T-helper 2 cell treated with Interferon-gamma antibody and Interleukin-4, amounts not matched to agents 5 μg/mL and 100 μg/mL, for 36 hours (primary cell): ENCODE measurements at regions not wholly inside any gene's neighbourhood (a gene's known extent, or its start where the extent isn't known, plus 50 kb on each side); places are given as distances from the start of the nearest gene placed in this dataset.

ENCODE experiments used
- DNase-seq: peaks from one replicate; pipeline ENCODE4 v3.0.0; 2021; ENCODE audit warnings: low spot score
- H3K27ac Mint-ChIP-seq: one replicate; pipeline ENCODE4 v1.8.0; 2021; ENCODE audit warnings: mild to moderate bottlenecking, mixed read lengths
- H3K27me3 Mint-ChIP-seq: one replicate; pipeline ENCODE4 v1.8.0; 2021; ENCODE audit warnings: low read depth, mixed read lengths
- H3K36me3 Mint-ChIP-seq: one replicate; pipeline ENCODE4 v1.8.0; 2021; ENCODE audit warnings: low read depth, mixed read lengths
- H3K4me1 Mint-ChIP-seq: one replicate; pipeline ENCODE4 v1.8.0; 2021; ENCODE audit warnings: low read depth, mixed read lengths
- H3K4me3 Mint-ChIP-seq: one replicate; pipeline ENCODE4 v1.8.0; 2022; ENCODE audit warnings: mild to moderate bottlenecking, moderate library complexity, mixed read lengths
- H3K9me3 Mint-ChIP-seq: one replicate; pipeline ENCODE4 v1.8.0; 2021; ENCODE audit warnings: mixed read lengths

DNA sequence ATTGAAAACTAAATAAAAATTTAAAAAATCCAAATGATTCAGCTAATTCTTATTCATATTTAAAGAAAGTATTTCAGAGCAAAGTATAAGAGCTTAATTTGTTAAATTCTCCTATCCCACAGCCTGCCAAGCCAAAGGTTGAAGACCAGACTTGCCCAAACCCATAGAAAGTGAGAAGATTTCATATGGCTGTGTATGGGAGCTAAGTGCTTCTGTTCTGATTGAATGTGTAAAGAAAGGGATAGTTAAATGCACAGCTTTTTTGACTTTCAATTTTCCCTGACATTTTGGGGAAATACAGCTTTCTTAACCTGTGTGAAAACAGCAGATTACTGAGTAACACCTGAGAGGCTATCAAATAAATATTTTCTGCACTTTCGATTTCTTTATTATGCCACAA is 125.0 kb upstream of the MTAP start:
- Mint-ChIP-seq H3K4me1 (no peaks in the 10 kb centered on the region), H3K27ac (no peak overlapping the region), H3K9me3 (no peaks in the 10 kb centered on the region), H3K27me3 (peaks cover 3% of the 10 kb centered on the region), H3K4me3 (no peak overlapping the region), H3K36me3 (no peaks in the 10 kb centered on the region)
- DNase-seq = no peak

- H3K27ac Mint-ChIP-seq = no peak overlapping the region
- H3K4me3 Mint-ChIP-seq = no peak overlapping the region
- H3K27me3 Mint-ChIP-seq = peaks cover 3% of the 10 kb centered on the region
- H3K4me1 Mint-ChIP-seq = no peaks in the 10 kb centered on the region
- H3K36me3 Mint-ChIP-seq = no peaks in the 10 kb centered on the region
- no peaks in the 10 kb centered on the region for H3K9me3 Mint-ChIP-seq
- no peak for DNase-seq
Observed at GRCh38 chr9:21677834-21678233, 124.6 kb upstream of the MTAP start.

DNA sequence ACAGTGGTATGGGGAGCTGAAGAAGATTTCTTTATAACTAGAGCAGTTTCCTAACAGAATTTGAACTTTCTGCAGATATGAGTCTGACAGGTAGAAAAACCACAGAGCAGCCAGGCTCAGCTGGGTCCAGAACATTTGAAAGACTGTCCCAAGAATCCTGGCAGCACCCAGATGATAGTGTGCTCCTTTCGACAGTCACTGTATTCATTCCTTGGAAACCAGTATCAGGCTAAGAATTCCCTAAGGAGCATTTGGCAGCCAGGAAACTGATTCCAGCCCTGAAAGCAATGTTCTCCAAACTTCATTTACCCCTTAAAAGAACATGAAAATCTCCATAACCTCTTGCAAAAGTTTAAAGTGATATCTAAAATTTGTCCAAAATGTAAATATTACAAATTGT is 123.0 kb upstream of the MTAP start:
- peaks cover 3% of the 10 kb centered on the region for H3K27me3 Mint-ChIP-seq
- H3K9me3 Mint-ChIP-seq = no peaks in the 10 kb centered on the region
- no peak for DNase-seq
- no peaks in the 10 kb centered on the region for H3K36me3 Mint-ChIP-seq
- no peak overlapping the region for H3K4me3 Mint-ChIP-seq
- no peaks in the 10 kb centered on the region for H3K4me1 Mint-ChIP-seq
- no peak overlapping the region for H3K27ac Mint-ChIP-seq

GRCh38 chr9:21680590-21680989 is 121.8 kb upstream of the MTAP start:
- Mint-ChIP-seq H3K4me1 (no peaks in the 10 kb centered on the region), H3K27me3 (peaks cover 1% of the 10 kb centered on the region), H3K9me3 (no peaks in the 10 kb centered on the region), H3K27ac (no peak overlapping the region), H3K4me3 (no peak overlapping the region), H3K36me3 (no peaks in the 10 kb centered on the region)
- DNase-seq = no peak

DNA sequence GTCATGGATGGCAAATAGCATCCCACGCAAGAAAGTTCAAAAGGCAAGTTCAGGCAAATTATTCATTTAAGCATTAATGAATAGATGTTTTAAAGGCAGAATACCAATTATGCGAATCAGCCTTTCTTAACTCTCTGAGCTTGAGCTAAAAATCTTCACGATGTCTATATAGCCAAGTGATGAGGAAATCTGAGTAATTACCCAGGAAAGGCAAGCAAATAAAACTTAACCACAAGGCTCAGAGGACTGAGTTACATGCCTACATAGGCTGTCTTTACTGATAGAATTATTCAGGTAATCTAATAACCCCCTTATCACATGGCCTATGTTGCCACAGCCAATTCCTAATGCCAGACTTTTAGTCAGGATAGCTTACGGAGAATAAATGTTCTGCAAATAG is 120.8 kb upstream of the MTAP start:
- Mint-ChIP-seq H3K4me1 (no peaks in the 10 kb centered on the region), H3K27ac (no peak overlapping the region), H3K27me3 (peaks cover 1% of the 10 kb centered on the region), H3K36me3 (no peaks in the 10 kb centered on the region), H3K9me3 (no peaks in the 10 kb centered on the region), H3K4me3 (no peak overlapping the region)
- no peak for DNase-seq

- Mint-ChIP-seq H3K36me3 (no peaks in the 10 kb centered on the region), H3K4me3 (no peak overlapping the region), H3K27ac (no peak overlapping the region), H3K9me3 (no peaks in the 10 kb centered on the region), H3K4me1 (no peaks in the 10 kb centered on the region), H3K27me3 (peaks cover 1% of the 10 kb centered on the region)
- DNase-seq = no peak
Observed at GRCh38 chr9:21682381-21682780, 120.1 kb upstream of the MTAP start.

DNA sequence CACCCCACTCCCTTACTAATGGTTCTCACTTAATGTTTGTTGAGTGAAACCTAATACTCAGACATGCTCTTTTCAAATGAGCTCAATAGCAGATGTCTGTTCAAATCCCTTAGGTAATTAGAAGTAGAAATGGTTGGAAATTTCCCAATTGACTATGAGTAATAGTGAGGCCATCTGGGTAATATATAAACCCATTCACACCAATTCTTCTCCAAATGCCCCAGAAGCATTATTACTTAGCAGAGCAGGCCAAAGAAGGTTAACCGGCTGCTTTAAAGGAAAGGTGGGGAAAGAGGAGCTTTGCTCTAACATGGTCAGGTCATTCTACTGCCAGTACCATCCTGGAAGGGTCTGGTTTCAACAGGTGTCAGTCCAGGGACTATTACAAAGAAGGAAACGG is 119.5 kb upstream of the MTAP start:
- DNase-seq = no peak
- H3K4me3 Mint-ChIP-seq = no peak overlapping the region
- H3K36me3 Mint-ChIP-seq = no peaks in the 10 kb centered on the region
- peaks cover 1% of the 10 kb centered on the region for H3K27me3 Mint-ChIP-seq
- H3K9me3 Mint-ChIP-seq = no peaks in the 10 kb centered on the region
- H3K27ac Mint-ChIP-seq = no peak overlapping the region
- no peaks in the 10 kb centered on the region for H3K4me1 Mint-ChIP-seq

DNA sequence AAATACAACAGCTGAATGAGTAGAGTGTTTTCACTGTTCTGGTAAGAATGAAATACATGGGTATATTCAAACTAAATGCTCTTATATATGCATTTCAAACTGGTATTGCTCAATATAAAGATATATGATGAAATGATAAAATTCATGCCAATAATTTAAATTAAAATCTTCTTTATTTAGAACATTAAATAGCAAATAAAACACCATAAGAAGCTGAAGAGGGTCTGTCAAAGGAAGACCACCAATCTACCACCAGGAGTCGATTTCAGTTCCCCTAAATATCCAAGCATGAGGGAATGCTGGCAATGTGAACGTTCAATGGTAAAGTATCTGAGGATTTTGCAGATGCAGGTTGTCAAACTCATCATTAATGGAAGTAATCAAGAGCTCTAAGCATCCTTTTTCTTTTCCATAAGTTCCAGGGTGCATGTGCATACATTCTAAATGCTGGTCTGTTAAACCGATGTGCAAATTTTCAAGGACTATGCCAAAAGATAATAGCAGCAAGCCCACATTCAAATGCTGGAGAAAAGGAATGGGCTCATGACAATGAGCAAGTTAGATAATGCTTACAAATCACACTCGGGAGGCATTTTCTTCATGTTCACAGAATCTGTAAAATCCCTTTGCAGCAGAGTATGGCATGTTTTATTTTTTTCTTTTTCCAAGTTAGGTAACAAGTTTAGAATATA is 118.8 kb upstream of the MTAP start:
- H3K4me3 Mint-ChIP-seq = no peak overlapping the region
- H3K4me1 Mint-ChIP-seq = no peaks in the 10 kb centered on the region
- DNase-seq = no peak
- no peak overlapping the region for H3K27ac Mint-ChIP-seq
- no peaks in the 10 kb centered on the region for H3K9me3 Mint-ChIP-seq
- peaks cover 1% of the 10 kb centered on the region for H3K27me3 Mint-ChIP-seq
- no peaks in the 10 kb centered on the region for H3K36me3 Mint-ChIP-seq

GRCh38 chr9:21684231-21684630 is 118.2 kb upstream of the MTAP start:
- Mint-ChIP-seq H3K9me3 (no peaks in the 10 kb centered on the region), H3K4me1 (no peaks in the 10 kb centered on the region), H3K36me3 (no peaks in the 10 kb centered on the region), H3K27me3 (peaks cover under 1% of the 10 kb centered on the region), H3K4me3 (no peak overlapping the region), H3K27ac (no peak overlapping the region)
- DNase-seq = no peak

DNA sequence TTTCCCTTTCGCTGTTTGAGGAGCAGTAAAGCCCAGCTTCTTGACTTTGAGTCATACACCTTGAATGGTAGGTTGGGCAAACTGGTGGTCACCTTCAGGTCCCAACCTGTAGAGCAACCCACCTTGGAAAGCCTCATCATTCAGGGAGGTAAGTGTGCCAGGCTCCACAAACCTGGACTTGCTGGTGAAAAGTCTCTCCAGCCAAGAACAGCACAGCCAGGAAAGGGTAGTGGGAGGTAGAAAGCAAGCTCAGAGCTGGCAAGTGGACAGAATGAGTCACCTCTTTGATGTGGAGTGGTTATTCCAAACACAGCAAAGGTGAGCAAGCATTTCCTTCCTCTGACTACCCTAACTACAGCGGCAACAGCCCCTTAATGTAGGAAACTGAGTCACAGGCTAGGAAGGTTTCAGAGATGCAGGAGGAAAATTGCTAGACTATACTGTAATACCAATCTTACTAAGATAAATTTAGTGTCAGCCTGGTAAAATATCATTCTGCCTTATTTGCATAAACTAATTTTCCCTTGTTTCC is 117.5 kb upstream of the MTAP start:
- Mint-ChIP-seq H3K27ac (no peak overlapping the region), H3K9me3 (no peaks in the 10 kb centered on the region), H3K27me3 (no peaks in the 10 kb centered on the region), H3K4me1 (no peaks in the 10 kb centered on the region), H3K4me3 (no peak overlapping the region), H3K36me3 (no peaks in the 10 kb centered on the region)
- peak; percentile 40 for DNase-seq

DNA sequence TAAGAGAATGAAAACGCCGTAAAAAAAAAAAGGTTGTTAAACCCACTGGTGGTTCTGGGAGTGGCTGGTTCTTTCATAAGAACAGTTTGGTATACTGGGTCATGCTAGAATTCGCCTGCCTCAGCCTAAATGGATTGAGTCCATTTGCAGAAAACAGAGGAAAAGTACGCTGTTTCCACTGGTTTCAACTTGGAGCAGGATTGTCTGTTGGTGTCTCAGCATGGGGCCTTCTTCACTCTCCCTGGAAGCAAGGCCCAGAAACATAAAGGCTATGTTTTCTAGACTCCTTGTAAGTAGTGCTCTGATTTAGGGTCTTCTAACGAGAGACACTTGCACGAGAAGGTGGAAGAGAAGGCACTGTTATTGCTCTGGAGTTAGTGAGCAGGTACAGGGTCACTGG is 116.9 kb upstream of the MTAP start:
- no peaks in the 10 kb centered on the region for H3K4me1 Mint-ChIP-seq
- H3K36me3 Mint-ChIP-seq = no peaks in the 10 kb centered on the region
- no peaks in the 10 kb centered on the region for H3K9me3 Mint-ChIP-seq

DNA sequence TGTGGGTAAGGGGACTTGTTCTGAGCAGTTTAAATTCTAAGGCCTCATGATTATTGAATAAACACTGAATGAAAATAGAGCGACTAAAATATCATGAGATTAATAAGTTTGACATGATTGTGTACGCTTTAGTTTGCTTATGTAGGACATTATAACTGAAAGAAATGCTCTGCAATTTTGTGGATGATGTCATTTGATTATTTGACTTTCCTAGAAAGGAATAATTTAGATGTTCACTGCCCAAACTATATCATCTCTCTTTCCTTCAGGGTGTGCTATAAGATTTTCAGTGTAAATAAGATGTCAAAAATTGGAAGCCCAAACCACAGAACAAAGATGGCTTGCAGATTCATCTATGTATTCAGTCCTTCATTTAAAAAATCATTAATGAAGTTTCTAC is 115.7 kb upstream of the MTAP start:
- DNase-seq = no peak
- no peaks in the 10 kb centered on the region for H3K36me3 Mint-ChIP-seq
- no peak overlapping the region for H3K4me3 Mint-ChIP-seq
- no peak overlapping the region for H3K27ac Mint-ChIP-seq
- no peaks in the 10 kb centered on the region for H3K4me1 Mint-ChIP-seq
- H3K9me3 Mint-ChIP-seq = no peaks in the 10 kb centered on the region
- H3K27me3 Mint-ChIP-seq = peaks cover 3% of the 10 kb centered on the region

More for the DNA sequence above, 116.9 kb upstream of the MTAP start:
- Mint-ChIP-seq H3K27ac (no peak overlapping the region), H3K27me3 (no peaks in the 10 kb centered on the region), H3K4me3 (no peak overlapping the region)
- no peak for DNase-seq

GRCh38 chr9:21687351-21687750 is 115.1 kb upstream of the MTAP start:
- H3K4me1 Mint-ChIP-seq = no peaks in the 10 kb centered on the region
- DNase-seq = no peak
- H3K9me3 Mint-ChIP-seq = no peaks in the 10 kb centered on the region
- no peak overlapping the region for H3K4me3 Mint-ChIP-seq
- no peaks in the 10 kb centered on the region for H3K36me3 Mint-ChIP-seq
- H3K27me3 Mint-ChIP-seq = peaks cover 8% of the 10 kb centered on the region
- H3K27ac Mint-ChIP-seq = no peak overlapping the region

DNA sequence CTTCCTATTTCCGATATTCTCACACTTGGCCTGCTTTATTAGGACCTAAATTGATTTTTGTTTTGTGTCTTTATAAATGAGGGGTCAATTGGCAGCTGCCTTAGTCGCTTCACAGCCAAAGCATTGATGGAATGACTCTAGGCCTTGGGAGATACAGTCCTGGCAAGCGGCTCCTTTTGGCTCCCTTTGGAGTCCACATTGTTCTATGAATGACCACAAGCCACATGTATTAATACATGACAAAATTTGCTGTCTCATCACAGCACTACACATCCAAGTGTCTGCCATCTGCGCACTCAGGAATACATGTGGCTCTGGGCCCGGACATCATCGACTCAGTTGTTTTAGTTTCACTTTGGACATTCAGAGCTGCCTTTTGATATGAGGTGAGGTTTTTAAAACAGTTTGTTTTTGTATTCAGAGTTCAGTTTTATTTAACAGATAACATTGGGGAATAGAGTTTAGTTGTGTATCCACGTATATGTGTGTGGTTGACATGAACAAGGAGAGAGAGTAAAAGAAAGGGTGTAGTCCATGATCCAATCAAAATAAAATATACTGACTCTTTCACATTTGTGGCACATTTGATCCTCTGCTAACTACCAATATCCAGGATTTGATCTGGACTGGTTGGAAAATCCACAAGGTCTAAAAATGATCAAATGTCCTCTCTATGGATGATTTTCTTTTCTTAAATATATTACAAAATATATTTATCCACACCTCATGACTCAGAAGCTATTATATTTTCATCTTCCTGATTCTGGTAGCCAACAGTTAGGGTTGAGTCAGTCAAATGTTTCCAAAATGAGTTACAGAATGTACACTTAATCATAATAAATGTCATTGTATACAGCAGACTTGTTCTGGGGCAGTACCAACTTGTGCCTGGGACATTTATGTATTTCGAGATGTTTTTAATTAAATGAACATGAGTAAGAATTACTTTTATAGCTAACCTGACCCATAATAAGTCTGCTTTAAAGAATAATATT is 114.0 kb upstream of the MTAP start:
- H3K4me1 Mint-ChIP-seq = no peaks in the 10 kb centered on the region
- DNase-seq = no peak
- H3K4me3 Mint-ChIP-seq = no peak overlapping the region
- no peaks in the 10 kb centered on the region for H3K36me3 Mint-ChIP-seq
- H3K27me3 Mint-ChIP-seq = peaks cover 8% of the 10 kb centered on the region
- H3K27ac Mint-ChIP-seq = no peak overlapping the region
- H3K9me3 Mint-ChIP-seq = no peaks in the 10 kb centered on the region
